Colon (tissue), 2 donors: ENCODE measurements at regions not wholly inside any gene's neighbourhood (a gene's known extent, or its start where the extent isn't known, plus 50 kb on each side); places are given as distances from the start of the nearest gene placed in this dataset.
"Not testable (repeated sequence)": the region's sequence is repeated elsewhere in the genome, so short reads cannot be mapped to it uniquely, and the experiment has no call there.

ENCODE experiments used
- FAIRE-seq: peaks from 2 replicates; lab custom pipeline; 2012; peaks lifted over from hg19 to GRCh38; lab: Jason Lieb, UNC
- donor health status: control.
- donor health status: control.

- no peak for FAIRE-seq
Measured at GRCh38 chrX:43375136-43375535, 281.0 kb upstream of the MAOA start.

- no peak for FAIRE-seq
Measured at GRCh38 chrX:43380704-43381103, 275.4 kb upstream of the MAOA start.

- no peak for FAIRE-seq
Measured at GRCh38 chrX:43386875-43387274, 269.2 kb upstream of the MAOA start.

- no peak for FAIRE-seq
Measured at GRCh38 chrX:43405191-43405590, 250.9 kb upstream of the MAOA start.

DNA sequence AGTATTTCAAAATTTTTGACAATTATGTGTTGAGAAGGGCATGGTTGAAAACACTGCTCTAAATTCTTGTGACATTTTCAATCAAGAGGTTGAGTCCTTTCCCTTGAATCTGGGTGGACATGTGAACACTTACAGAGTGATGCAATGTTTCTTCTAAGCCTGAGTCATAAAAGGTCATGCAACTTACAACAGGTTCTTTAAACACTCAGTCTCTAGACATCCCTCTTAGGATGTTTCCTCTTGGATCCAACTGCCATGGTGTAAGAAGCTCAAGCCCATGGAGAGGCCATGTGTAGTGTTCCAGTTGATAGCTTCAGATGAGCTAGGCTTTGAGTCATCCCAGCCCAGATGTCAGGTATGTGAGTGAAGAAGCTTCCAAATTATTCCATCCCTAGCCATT is 232.2 kb upstream of the MAOA start:
- no peak for FAIRE-seq

GRCh38 chrX:43436517-43436916 is 219.6 kb upstream of the MAOA start:
- FAIRE-seq = no peak

DNA sequence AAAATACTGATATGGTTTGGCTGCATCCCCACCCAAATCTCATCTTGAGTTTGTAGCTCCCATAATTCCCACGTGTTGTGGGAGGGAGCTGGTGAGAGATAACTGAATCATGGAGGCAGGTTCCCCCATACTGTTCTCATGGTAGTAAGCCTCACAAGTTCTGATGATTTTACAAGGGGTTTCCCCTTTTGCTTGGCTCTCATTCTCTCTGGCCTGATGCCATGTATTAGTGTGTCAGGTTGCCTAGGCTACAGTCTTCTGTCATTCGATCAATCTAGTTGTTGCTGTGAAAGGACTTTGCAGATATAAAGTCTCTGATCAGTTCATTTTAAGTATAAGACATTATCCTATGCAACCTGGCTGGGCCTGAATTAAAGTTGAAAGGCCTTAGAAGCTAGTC is 209.3 kb upstream of the MAOA start:
- FAIRE-seq = no peak

- FAIRE-seq = no peak
Measured at GRCh38 chrX:43448688-43449087, 207.4 kb upstream of the MAOA start.

GRCh38 chrX:43450355-43450754 is 205.7 kb upstream of the MAOA start:
- FAIRE-seq = no peak

DNA sequence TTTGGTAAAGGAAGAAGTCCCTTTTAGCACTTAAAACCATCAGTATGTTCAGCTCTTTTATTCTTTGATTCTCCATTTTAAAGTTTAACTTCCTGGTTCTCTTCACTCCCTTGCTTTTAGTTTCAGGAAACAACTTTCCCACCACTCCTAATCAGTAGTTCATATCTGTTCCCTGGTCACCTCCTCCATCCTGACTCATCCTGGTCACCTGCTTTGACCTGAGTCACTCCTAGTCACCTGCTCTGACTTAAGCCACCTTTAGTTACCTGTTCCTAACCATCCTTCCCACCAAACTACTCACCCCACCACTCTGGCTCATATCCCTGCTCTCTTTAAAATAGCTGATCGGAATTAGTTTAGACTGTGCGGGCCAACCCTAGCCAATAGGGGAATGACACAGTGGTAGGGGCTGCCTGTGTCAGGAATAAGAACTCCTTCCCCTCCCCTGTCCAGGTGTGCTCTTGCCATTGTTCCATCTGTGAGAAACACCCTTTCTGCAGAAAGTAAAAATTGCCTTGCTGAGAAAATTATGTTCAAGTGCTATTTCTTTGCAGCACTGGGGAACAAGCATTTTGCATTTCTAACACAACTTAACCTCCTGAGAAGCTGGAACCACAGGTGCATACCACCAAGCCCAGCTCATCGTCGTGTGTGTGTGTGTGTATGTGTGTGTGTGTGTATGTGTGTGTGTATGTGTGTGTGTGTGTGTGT is 204.0 kb upstream of the MAOA start:
- FAIRE-seq = not testable (repeated sequence)

GRCh38 chrX:43456063-43456462 is 200.0 kb upstream of the MAOA start:
- no peak for FAIRE-seq

DNA sequence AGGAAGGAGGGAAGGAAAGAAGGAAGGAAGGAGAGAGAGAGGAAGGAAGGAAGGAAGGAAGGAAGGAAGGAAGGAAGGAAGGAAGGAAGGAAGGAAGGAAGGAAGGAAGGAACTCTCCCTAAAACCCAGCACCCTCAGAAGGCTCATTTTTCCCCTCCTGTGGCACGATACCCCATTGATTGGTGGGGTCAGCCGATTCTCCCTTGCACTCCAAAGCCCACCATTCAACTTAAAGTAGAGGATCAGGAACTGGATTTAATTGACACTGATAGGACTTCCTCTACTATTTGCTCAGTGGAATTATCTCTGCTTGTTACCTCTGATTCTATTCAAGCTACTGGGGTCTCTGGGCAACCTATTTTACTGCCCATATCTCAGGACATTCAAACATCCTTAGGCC is 199.2 kb upstream of the MAOA start:
- FAIRE-seq = no peak

GRCh38 chrX:43467608-43468234 is 188.4 kb upstream of the MAOA start:
- FAIRE-seq = no peak

- FAIRE-seq = no peak
Measured at GRCh38 chrX:43469391-43470054, 186.6 kb upstream of the MAOA start.

GRCh38 chrX:43474321-43474720 is 181.8 kb upstream of the MAOA start:
- no peak for FAIRE-seq

DNA sequence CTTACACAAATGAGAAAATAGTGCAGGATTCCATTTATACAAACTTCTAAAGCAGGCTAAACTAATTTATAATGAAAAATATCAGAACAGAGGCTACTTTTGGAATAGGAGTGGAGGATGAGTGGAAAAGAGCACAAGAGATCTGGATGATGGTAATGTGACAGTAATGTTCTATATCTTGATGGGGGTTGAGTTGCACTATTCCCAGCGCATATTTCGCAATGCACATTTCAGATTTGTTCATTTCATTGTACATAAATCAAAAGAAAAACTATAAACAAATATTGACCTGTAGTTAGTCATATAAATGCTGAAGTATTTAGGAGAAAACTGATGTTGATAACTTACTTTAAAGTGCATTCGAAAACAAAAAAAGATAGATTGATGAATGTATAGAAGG is 177.0 kb upstream of the MAOA start:
- peak; percentile 93 for FAIRE-seq

GRCh38 chrX:43479850-43480249 is 176.2 kb upstream of the MAOA start:
- no peak for FAIRE-seq

DNA sequence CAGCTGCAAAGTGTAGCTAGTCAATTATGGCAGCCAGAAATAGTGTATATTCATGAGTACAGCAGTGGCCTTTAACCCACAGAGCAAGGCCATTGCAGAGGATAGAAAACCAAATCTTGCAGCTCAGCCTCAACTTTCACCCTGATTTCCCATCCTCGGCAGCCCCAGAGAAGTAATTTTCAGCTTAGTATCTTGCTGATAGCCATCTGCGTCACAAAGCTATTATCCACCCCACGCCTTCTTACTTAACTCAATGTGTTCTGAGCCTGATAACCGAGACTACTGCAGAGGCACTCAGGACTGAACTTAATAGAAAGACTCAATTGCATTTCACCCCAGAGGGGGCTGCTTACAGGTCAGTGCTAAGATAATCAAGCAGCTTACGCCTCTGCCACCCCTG is 174.5 kb upstream of the MAOA start:
- FAIRE-seq = no peak

DNA sequence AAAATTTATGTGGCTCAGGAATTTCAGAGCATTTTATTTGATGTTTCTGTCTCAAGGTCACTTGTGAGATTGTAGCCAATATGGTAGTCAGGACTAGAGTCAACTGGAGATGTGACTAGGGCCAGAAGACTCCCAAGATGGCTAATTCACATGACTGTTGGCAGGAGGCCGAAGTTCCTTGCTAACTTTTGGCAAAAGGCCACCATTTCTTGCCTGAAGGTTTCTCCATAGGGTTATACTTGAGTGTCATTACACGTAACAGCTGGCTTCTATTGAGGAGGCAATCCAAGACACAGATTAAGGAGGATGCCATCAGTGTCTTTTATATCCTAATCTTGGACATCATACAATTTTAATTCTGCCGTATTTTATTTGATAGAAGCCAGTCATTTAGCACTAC is 162.3 kb upstream of the MAOA start:
- no peak for FAIRE-seq

DNA sequence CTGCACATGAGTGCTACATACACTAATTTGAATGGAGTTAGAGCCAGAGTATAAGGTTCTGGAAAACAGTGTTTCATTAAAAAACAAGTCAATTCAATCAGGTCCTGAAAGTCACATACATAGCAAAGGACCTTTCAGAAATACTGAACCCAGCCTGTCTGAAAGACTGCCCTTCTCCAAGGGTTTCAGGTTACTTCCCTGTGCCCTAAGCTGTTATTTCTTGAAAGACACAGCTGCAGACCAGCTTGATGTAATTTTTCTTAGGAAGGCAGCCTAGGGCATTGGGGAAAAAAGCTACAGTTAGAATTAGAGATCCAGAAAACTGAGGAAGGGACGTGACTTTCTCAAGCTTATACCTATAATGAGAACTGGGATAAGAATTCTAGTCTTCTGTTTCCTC is 155.9 kb upstream of the MAOA start:
- FAIRE-seq = no peak

DNA sequence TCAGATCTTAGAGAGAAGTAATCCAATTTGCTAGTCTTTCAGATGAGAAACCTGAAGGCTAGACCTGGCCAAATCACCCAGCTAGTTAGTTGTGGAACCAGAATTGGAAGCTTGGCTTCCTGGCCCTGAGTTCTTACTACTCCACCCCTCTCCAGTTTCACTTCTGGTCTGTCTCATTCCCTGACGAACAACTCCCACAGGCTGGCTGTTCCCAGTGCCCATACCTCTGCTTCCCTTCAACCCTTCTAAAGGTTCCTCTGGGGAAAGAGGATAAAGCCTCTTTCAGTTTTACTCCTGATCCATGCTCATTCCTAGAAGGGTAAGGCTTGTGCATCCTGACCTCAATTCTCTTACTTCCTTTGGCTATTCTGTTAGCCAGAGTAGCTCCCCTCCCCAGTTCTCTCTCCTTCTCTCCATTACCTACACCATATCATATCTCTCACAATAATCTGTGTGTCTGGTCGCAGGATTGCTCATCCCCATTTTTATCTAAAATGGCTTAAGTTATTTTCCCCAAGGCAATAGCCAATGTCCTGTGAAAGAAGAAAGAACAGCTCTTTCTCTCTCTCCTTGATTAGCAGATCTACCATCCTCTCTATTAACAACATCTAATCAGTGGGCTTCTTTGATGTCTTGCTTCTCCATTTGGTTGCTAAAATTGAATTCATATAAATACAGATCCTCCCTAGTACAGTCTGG is 155.0 kb upstream of the MAOA start:
- FAIRE-seq = no peak

DNA sequence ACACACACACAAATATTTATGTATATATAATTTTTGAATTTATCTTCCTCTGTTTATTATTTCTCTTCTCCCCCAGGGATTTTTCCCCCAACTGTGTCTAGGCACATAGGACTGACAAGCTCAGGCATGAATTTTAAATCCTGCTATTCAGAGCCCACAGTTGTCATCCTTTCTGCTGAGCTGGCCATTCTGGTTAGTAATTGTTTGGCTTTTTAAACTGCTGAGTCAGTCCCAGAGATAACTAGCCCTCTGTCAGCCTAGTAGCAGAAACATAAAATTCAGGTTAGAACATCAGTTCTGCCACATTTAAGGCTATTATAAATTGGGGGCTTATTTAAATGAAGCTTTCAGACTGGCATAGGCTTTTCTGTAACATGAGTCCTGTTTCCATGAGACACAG is 151.7 kb upstream of the MAOA start:
- no peak for FAIRE-seq

- FAIRE-seq = no peak
Measured at GRCh38 chrX:43505769-43506168, 150.3 kb upstream of the MAOA start.
